Fibroblast of lung (primary cell): ENCODE measurements at regions not wholly inside any gene's neighbourhood (a gene's known extent, or its start where the extent isn't known, plus 50 kb on each side); places are given as distances from the start of the nearest gene placed in this dataset.

Source experiments
- CTCF ChIP-seq, 2 donors: IDR thresholded peaks in 1 of 2; conservative IDR thresholded peaks in 1 of 2; 1 replicate in 1 of 2; 2 replicates in 1 of 2; pipeline ENCODE4 v1.5.1; 2011 to 2012; ENCODE audit warnings: low read length in 2 of 2, control low read depth in 1 of 2, inconsistent platforms in 1 of 2, low read depth in 1 of 2, mild to moderate bottlenecking in 1 of 2
- EZH2 ChIP-seq: IDR thresholded peaks from 2 replicates; pipeline ENCODE4 v1.5.1; 2012; ENCODE audit warnings: low read length, control low read depth, mild to moderate bottlenecking; ENCODE audit errors: missing control alignments

- TF ChIP-seq CTCF (conservative IDR thresholded peaks at IDR 0.05 in 1 of 2, IDR thresholded peaks at IDR 0.05 in 1 of 2; ENCODE audit: low read depth in 1 of 2, low read length in 2 of 2) (no peak), EZH2 (no peak)
Measured at GRCh38 chr5:51181208-51181894, 201.9 kb upstream of the ISL1 start.
